Raji (cell line): ENCODE measurements at regions not wholly inside any gene's neighbourhood (a gene's known extent, or its start where the extent isn't known, plus 50 kb on each side); places are given as distances from the start of the nearest gene placed in this dataset.

Experiments
- POLR2A ChIP-seq: IDR thresholded peaks from 2 replicates; pipeline ENCODE4 v1.6.1; 2011; ENCODE audit warnings: low read depth, low read length, control low read depth; ENCODE audit not compliant: insufficient read depth

GRCh38 chr20:41735949-41736348, 117.8 kb upstream of the CHD6 start:
- no peak for TF ChIP-seq POLR2A

- TF ChIP-seq POLR2A: no peak
Observed at GRCh38 chr20:41734506-41734945, 116.3 kb upstream of the CHD6 start.

GRCh38 chr20:41733151-41733550, 115.0 kb upstream of the CHD6 start:
- no peak for TF ChIP-seq POLR2A

- no peak for TF ChIP-seq POLR2A
Observed at GRCh38 chr20:41726727-41727126, 108.5 kb upstream of the CHD6 start.

- TF ChIP-seq POLR2A: no peak
Observed at GRCh38 chr20:41719151-41719550, 101.0 kb upstream of the CHD6 start.

- TF ChIP-seq POLR2A: no peak
Observed at GRCh38 chr20:41717483-41717882, 99.3 kb upstream of the CHD6 start.

- TF ChIP-seq POLR2A: no peak
Observed at GRCh38 chr20:41716911-41717310, 98.7 kb upstream of the CHD6 start.

GRCh38 chr20:41716436-41716835, 98.3 kb upstream of the CHD6 start:
- TF ChIP-seq POLR2A: no peak

- TF ChIP-seq POLR2A: no peak
Observed at GRCh38 chr20:41715526-41715925, 97.3 kb upstream of the CHD6 start.

GRCh38 chr20:41714030-41714429, 95.9 kb upstream of the CHD6 start:
- no peak for TF ChIP-seq POLR2A

GRCh38 chr20:41704896-41705295, 86.7 kb upstream of the CHD6 start:
- no peak for TF ChIP-seq POLR2A

- TF ChIP-seq POLR2A: no peak
Observed at GRCh38 chr20:41702647-41703046, 84.5 kb upstream of the CHD6 start.

- TF ChIP-seq POLR2A: no peak
Observed at GRCh38 chr20:41701588-41702348, 83.6 kb upstream of the CHD6 start.

GRCh38 chr20:41697861-41698559, 79.8 kb upstream of the CHD6 start:
- no peak for TF ChIP-seq POLR2A

GRCh38 chr20:41696428-41696827, 78.3 kb upstream of the CHD6 start:
- TF ChIP-seq POLR2A: no peak

GRCh38 chr20:41694796-41695195, 76.6 kb upstream of the CHD6 start:
- no peak for TF ChIP-seq POLR2A

GRCh38 chr20:41693136-41693979, 75.2 kb upstream of the CHD6 start:
- TF ChIP-seq POLR2A: peak; percentile 76
